ENCODE measurements at regions not wholly inside any gene's neighbourhood (a gene's known extent, or its start where the extent isn't known, plus 50 kb on each side); places are given as distances from the start of the nearest gene placed in this dataset.

DNA sequence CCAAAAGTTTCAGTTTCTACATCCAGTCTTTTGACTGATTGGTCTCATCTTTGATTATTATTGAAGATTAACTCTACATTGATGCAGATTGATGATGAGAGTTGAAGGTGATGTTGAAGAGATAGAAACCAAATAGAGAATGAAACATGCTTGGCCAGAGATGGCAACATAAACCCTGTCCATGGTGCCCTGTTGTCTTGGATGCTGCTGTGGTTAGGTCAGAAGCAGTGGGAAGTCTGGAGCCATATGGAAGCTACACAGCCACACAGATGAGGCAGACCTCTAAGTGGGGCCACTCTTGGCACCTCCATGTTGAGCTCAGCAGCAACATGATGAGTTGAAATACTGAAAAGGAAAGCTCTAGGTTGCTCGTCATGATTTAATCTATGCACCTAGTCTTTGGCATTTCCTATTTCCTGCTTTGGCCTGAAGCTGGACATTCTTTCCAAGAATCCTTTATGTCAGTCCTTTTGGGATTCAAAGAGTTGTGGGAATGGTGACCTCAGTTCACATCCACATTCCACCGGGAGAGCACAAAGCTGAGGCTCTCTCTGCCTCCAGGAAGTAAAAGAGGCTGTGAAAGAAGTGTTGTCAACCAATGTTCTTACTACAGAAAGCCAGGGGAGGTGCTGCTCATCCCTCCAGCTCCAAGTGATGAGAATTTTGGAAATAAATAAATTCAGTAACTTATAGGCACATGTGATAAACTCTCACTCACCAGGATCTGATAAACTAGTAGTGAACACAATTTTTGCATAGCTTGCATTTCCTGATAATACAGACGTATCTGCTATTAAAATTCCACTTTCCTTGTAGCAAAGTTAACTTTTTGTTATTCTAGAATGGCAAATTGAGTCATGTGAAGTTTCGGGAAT is 127.7 kb upstream of the MAF start:
- no peak for DNase-seq

DNA sequence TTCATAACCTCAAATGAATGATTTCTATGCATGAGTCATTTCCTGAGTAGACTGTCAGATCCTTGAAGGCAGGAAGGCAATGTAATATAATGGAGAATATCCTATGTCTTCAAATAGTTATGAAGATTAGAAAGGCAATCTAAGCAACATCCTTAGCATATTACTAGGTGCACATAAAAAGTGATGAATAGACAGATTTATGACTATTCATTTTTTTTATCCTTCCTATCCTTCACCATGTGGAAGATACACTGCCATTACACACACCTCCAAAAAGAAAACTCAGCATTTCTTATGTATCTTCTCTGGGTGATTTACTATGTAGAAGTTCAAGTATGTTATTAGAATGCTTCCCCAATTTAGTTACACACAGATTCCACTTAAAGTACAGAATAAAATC is 126.4 kb upstream of the MAF start:
- no peak for DNase-seq

DNA sequence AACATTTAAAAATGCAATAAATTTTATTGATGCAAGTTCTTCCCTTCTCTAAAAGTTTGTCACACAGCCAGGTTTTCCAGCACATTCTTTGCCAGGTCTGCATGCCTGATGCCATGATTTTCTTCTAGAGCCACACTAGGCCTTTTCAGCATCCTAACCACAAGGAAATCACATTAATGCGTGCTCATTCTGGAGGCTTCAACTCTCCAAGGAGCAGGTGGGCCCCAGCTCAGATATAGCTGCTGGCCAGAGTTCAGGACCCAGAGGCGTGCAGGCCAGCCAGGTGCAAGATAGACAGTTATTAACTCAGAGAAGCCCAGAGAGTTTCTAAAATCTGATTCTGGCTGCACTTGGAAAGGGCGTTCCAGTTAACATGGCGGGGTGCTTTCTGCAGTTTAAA is 124.5 kb upstream of the MAF start:
- no peak for DNase-seq

DNA sequence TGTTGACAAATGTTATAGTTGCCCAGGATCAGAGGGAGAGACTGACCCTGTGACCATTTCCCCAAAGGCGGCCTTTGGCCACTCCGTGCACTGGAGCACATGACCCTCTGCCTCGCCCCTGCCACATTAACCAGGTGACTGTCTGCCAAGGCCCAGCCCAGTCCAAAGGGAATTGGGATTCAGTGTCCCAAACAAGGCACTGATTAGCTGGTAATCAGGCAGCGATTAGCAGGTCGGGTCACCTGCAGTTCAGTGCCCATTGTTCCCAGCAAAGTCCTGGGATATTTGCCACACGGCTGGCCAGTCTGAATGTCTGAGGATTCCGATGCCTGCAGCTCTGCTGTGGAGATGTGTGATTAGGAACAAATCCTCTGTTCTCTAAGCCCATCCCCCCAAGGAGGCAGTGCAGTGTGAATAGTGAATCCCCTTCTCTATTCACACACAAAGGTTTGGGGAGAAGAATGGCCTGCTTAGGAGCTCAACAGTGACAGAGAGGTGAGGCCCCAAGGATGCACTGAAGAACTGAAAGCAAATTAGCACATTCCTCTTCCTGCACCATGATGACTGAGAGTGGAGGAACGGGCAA is 123.1 kb upstream of the MAF start:
- no peak for DNase-seq

DNA sequence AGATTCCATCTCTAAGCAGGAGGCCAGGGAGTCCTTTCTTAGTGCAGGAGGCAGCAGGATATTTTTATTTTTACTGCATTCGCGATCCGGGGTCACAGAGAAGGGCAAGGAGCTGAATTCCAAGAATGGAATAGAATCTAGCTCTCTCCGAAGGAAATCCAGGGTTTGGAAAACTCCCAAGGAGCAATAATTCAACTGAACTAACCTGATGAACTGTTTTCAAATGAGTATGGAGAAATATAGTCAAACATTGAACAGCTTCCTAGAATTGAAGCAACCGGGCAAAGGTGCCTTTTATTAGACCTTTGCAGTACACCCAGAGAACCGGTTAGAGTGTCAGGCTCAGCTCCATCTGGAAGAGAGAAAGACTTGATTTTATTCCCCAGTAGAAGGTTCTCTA is 120.7 kb upstream of the MAF start:
- DNase-seq: no peak

DNA sequence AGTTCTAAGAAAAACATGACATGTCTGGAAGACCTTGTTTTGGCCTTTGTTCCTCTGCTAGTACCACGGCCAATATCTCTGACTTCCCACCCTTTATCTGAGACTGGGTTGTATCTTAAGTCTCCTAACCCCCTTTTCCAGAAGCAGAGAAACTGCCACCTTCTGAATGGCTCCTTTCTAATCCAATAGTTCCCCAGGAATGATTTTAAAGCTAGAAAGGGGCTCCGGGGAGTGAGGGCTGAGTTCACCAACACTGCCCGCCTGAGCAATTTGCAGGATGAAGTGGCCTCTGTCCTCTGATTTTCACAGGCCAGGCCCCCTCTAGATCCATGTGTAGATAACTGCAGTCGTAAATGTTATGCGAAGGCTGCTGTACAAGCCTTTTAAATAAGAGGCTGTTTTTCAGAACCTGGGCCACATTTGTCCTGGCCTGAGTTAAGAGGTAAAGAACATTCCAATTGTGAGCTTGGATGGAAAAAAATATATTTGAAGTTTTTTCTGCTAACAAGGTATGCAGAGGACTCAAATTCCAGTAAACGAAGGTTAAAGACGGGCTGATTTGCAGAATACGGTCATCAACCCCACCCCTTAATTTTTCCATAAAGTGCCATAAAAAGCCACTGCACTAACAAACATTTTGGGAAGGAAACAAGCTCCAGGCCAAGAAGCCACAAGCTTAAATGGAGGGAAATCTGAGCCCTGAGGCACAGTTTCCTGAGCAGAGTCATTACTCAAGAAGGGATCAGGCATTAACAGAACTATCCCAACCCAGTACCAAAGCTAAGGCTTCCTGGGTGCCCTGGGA is 117.0 kb upstream of the MAF start:
- no peak for DNase-seq

DNA sequence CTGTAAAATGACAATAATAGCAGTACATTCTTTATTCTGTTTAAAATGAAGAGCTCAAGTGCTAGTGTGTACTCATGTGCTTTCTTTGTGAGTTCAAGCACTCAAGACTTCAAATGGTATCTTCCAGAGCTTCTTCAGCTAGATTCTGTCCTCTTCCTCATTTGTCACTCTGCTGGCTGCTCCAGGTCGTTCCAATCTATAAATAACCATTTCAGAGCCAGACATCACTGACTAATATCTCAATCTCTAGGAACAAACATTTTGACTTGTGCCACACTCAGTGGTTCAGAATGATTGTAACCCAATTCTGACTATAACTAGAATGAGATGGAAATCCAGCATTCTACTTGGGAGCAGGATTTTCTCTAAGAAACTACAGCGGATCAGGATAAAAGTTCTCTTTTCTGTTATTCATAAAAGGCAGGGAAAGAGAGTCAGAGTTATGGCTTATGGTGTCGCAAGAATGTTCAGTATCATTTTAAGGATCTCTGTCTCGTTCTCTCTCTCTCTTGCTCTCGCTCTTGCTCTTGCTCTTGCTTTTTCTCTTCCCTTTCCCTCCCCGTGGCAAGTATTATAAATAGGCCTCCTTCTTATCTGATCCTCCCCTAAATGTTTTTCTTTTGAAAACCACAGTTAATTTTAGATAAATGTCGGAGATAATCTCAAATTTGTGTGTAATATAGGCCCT is 116.3 kb upstream of the MAF start:
- peak; percentile 68 for DNase-seq

DNA sequence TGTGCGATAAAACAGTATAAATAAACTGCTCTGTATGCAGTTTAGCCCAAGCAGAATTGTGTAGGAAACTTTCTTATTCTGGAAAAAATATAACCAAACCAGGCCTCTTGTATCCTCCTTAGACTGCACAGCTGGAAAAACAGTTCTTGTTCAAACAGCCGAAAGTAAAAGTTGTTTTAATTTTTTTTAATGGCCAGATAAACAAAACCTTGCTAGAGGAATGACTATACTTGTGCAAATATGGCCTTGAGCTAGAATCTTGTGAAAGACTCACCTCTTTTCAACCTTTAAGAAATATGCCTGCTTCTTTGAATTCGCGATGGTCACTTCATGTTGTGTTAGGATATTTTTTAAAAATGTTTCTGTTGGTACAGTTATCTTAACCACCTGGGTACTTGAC is 114.5 kb upstream of the MAF start:
- no peak for DNase-seq

DNA sequence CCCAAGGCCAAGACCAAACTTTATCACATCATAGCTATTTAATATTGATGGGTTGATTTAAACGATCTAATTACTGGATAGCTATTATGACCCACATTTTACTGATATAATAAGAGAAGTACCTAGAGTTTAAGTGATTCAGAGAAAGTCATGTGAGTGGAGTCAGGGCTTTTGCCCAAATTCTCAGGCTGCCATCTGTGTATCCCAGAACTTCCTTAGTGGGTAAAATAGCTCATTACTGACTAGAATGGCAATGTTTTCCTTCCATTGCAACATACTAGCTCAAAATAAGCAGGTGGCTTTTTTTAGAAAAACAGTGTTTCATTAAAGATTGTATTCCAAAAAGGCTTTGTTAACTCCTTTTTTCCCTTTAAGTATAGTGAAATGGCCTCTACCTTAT is 113.9 kb upstream of the MAF start:
- peak; percentile 9 for DNase-seq

DNA sequence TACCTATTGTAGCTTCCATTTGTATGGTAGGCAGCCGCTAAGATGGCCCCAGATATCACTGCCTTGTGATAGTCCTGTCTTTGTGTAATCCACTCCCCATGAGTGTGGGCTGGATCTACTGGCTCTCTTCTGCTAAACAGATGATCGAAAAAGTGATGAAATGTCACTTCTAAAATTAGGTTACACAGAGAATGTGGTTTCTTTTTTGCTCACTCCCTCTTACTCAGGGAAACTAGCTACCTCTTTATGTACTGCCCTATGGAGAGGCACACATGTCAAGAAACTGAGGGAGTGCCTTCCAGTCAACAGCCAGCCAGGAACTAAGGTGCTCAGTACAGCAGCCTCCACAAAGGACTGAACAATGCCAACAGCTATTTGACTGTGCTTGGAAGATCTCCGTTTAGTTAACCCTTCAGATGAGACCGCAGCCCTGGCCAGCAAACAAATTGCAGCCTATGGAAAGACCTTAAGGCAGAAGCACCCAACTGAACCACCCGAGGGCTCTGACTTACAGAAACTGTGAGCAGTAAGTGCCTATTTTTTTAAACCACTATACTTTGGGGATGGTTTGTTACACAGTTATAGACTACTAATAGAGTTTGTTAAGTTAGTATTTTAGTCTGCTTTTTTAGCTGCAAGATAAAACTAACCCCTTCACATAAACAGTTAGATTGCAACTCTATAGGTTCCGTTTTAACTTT is 113.2 kb upstream of the MAF start:
- DNase-seq: peak; percentile 82

DNA sequence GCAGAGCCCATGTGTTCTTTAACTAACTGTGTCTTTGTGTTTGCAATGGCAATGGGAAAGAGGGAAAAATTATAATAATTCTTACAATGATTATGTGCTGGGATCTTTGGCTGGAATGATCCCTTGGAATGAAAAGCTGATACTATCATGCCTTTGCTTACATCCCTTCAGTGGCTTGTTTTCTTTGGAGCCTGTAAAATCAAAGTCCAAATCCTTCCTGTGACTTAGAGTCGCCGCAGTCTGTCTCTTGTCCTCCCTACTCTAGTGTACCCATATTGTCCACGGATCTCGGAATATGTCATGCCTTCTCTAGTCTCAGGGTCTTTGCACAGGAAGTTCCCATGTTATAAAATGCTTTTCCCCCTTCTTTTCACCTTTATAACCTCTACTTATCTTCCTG is 111.7 kb upstream of the MAF start:
- DNase-seq: no peak

DNA sequence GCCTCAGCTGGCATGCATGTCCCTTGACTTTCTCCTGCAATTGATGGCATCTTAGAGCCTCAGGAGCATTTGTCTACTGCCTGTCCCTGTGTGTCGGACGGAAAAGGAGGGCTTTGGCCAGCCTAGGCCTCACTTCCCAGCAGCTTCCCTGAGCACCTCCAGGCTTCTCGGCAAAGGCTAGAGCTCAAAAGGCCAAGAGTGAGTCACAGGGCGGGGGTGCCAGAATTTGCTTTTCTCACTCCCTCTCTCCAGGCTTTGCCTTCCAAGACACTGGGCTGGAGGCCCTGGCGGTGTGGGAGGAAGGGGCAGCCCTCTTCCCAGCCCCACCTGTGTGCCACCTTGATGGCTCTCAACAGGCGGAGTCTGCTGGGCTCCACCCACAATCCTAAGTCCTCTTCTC is 107.3 kb upstream of the MAF start:
- no peak for DNase-seq

DNA sequence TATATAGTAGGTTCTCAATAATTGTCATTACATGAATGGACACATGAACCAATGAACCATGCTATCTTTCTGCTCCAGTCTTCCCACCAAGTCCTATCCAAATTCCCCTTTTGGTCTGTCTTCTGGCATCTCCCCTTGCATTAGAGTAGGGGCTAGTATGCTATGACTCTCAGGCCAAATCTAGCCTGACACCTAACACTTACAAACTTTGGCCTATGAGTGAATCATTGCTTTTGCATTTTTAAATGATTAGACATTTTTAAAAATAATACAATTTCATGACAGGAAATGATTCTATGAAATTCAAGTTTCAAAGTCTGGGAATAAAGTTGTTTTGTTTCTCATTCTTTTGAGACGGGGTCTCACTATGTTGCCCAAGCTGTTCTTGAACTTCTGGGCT is 102.5 kb upstream of the MAF start:
- DNase-seq: no peak

DNA sequence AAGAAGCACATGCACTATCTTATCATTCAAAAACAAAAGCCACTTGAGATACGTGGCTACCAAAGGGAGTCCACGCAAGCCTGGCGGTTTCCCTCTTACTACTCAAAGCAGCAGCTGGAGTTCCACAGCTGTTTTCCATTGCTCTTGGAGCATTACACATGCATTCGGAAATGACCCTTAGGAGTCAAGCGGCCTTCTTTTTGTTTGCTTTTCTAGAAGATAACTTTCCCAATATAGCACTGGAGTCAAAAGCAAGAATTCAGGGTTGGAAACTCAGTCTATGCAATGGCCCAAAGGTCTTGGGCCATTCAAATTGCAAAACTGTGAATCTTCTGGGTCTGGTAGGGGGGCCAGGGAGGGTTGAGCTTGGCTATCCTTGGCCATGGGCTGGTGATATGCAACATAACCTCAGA is 97.8 kb upstream of the MAF start:
- DNase-seq: no peak

DNA sequence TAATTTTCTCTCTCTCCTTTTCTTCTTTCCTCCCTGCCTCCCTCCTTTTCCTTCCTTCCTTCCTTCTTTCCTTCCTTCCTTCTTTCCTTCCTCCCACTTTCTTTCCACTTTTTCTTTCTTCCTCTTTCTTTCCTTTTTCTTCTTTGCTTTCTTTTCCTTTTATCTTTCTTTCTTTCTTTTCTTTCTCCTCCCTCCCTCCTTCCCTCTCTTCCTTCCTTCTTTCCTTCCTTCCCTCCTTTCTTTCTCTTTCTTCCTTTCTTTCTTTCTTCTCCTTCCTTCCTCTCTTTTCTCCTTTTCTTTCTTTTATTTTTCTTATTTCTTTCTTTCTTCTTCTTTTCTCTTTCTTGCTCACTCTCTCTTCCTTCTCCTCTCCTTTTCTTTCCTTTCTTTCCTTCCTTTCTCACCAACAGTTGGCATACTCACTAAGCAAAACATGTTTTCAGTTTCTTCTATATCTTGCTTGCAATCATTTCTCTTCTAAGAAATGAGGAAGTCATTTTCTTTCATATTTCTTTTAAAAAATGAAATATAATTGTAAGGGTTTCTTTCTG is 97.1 kb upstream of the MAF start:
- DNase-seq: no peak

DNA sequence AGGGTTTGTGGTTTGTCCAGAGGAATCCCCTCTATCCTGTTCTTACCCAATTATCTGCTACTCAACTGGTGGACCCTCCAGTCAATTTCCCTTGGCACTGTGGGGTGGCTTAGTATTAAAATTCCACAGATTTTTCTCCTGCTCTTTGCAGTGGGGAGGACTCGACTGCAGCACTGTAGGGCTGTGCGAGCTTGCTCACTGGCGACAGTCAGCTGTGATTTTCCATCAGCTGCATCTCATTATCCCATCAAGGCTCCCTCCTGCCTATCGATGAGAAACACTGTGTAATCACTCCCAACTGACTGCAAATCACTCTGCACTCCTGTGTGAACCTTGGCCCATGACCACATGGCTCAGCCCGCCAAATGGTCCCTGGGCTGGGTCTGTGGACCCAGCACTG is 90.5 kb upstream of the MAF start:
- no peak for DNase-seq

DNA sequence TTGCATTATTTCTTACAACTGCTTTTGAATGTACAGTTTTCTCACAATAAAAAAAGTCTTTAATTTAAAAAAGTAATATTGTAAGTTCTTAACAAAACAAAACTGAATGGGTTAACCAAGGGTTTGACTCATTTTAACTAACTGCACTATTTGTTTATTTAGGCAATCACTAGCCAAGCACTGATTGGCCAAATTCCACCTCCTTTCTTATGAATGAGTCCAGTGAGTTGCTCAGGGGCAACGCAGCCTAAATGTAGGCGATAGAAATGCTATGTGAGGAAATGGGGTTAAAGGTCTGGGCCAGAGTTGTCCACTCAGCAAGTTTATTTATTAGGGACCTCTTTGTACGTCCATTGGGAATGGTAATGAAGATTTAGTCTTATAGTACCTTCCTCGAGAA is 89.6 kb upstream of the MAF start:
- DNase-seq: no peak

DNA sequence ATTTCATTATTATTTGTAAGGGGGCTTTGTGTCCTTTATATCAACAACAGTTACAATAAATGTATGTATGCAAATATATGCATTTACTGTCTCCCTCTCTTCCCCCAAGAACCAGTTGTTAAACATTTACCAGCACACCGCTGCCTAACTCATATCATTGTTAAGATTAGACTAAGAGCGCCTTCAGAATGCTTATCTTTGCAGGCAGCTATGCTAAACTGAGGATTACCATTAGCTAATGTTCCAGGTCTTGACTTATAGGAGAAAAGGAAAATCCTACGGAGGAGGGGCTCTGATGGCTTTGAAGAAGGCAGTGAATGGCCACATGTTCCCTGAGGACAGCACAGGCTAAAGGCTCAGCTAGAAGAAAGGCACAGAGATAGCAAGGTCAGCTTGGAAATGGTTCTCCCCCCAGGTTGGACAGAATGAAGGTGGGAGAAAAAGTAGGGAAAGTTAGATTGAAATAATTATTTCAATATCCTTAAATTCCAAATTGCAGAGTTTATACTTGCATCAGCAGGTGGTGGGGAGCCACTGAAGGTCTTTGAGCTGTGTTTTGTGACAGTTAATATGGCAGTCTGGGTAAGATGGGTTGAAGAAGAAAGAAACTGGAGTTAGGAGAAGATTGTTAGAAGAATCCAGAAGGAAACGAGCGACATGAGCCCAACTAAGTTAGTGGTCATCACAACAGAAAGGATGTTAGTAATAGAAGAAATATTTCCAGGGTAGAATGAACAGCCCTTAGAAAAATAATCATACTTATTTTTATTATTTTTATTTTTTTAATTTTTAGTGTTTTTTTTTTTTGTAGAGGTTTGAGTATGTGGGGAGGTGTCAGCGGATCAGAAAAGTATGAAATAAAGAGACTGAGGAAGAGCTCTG is 87.0 kb upstream of the MAF start:
- DNase-seq: no peak

DNA sequence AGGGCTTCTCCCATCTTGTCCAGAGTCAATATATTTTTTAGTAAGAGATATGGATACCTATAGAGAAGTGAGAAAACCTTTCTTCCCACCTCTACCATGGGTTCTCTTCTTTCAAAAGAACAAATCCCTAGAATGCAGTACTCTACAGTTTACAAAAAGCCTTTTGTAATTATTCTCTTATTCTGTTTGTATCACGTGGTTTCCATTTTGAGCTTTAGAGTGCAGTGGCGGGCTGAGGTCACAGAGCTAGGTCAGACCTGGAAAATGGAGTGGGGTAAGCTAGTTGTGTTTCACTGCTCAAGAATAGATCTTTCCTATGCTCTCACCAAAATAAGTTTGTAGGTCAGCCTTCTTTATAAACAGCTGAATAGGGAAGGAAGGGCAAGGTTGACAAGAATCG is 85.3 kb upstream of the MAF start:
- DNase-seq: no peak

DNA sequence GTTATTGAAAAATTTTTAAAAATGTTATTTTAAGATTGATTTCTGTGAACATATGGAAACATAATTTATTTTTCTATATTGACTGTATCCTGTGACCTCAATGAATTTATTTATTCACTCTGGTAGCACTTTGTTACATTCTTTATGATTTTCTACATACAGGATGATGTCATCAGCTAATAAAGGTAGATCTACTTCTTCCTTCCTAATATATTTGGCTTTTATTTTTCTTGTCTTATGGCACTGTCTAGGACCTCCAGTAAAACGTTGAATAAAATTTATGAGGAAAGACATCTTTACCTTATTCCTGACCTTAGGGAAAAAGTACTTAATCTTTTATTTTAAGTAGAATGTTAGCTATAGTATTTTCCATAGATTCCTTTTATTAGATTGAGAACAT is 78.8 kb upstream of the MAF start:
- no peak for DNase-seq

DNA sequence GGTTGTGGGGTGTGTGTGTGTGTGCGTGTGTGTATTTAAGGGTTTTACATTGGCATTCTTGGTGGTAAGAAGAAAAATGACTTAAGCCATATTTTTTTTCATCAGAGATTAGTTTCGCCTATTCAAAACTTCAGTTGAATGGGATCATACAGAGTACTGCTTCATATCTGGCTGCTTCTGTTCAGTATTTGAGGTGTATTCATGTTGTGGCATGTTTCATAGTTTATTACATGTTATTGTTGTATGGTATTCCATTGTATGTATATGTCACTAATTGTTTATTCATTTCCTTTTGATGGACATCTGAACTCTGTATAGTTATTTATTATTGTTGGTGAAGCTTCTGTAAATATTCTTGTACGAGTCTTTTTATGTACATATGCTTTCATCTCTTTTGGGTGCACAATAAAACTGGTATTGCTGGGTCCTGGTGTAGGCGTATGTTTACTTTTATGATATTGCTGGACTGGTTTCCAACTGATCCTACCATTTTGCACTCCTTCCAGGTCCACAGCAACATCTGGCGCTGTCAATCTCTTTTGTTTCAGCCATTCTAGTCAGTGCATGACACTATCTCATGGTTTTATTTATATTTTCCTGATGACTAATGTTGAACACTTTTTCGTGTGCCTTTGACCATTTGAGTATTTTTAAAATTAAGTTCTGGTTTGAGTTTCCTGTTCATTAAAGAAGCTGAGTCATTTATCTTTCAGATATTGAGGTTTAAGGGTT is 77.4 kb upstream of the MAF start:
- DNase-seq: no peak

All from MV-4-11 (cell line).